ENCODE measurements at regions not wholly inside any gene's neighbourhood (a gene's known extent, or its start where the extent isn't known, plus 50 kb on each side); places are given as distances from the start of the nearest gene placed in this dataset.

DNA sequence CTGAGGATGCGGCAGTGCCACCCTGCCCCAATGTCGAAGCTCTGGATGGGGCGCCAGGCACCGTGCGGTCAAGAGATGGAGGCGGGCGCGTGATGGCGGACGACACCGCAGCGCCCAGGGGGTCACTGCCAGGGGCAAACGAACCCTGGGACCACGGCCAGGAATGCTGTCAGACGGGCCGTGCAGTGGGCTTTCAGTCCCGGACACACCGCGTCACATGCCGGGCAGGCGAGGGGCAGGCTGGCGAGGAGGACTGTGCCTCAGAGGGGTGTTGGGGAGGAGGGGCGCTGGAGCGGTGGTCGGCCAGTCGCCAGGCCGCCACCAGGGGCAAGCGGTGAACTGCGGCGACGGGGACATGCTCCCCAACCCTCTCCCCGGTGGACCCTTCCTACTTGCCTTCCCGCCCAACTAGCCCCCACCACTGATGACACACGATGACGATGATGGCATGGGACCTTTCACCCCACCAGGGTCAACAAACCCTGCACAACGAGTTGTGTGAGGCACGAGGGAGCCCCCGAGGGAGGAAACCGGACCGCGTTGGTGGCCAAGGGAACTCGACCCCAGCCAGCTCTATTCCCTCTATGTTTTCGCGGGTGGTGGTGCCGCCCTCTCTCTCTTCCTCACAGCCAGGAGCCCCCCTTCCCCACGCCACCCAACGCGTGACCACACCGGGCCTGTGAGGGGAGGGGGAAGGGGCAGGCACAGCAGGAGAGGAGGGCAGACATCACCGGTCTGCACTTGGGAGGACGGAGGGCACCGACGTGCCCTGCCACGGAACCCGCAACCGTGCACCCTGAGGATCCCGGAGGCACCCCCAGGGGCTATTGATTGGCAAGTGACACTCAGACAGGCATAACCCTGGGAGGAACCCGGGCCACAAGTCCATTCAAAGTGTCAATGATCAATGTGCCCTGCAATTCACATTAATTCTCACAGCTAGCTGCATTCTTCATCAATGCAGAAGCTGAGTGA lies 1960.9 kb upstream of the DEFB115 start:
- POLR2A ChIA-PET (ENCODE audit: unreplicated experiment), result no interaction called here
- TF ChIP-seq EZH2 (IDR thresholded peaks at IDR 0.05; ENCODE audit: low read length, unreplicated experiment) (no peak), EZH2phosphoT487 (IDR thresholded peaks at IDR 0.05; ENCODE audit: borderline replicate concordance, low read length) (no peak)
- TF ChIP-seq, protein P1, sequence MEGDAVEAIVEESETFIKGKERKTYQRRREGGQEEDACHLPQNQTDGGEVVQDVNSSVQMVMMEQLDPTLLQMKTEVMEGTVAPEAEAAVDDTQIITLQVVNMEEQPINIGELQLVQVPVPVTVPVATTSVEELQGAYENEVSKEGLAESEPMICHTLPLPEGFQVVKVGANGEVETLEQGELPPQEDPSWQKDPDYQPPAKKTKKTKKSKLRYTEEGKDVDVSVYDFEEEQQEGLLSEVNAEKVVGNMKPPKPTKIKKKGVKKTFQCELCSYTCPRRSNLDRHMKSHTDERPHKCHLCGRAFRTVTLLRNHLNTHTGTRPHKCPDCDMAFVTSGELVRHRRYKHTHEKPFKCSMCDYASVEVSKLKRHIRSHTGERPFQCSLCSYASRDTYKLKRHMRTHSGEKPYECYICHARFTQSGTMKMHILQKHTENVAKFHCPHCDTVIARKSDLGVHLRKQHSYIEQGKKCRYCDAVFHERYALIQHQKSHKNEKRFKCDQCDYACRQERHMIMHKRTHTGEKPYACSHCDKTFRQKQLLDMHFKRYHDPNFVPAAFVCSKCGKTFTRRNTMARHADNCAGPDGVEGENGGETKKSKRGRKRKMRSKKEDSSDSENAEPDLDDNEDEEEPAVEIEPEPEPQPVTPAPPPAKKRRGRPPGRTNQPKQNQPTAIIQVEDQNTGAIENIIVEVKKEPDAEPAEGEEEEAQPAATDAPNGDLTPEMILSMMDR (conservative IDR thresholded peaks at IDR 0.05; ENCODE audit: low read depth, low read length), result no peak

DNA sequence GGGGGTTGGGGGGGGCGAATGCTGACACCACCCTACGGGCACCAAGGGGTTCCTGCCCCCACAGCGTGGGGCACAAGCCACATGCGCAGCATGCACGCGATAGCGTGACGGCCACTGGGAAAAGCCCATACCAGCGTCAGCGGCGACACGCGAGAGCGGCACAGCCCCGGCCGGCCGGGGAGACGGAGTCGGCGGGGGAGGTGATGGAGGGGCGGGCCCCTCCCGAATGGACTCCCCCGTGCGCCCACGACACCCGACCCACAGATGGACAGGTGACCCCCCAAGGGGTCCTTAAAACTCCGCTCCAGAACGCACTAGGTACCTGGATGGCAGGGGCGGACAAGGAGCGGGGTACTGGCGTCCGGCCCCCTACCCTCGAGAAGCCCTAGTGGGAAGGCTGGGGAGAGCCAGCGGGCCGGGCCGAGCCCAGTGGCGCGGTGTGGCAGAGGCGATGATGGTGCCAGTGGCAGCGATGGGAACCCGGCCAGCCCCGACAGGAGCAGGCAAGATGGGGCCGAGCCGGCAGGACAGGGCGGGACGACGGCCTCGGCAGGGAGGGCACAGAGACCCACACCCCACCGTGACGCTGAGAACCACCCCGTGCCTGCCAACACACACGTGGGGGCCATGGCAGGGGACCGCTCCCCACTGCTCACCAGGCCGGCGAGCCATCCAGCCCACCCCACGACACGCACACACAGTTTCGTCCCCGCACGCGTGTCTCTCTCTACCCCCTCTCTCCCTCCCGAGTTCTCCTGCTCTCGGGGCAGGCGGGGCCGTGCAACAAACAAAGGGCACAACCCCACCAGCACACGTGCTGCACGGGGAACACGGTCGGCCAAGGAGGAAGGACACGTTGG lies 1959.8 kb upstream of the DEFB115 start:
- Histone ChIP-seq H3K79me2 (ENCODE audit: low read length) (no peaks in the 10 kb centered on the region), H3K4me2 (ENCODE audit: low read length) (no peak overlapping the region), H3K9me2 (replicated peaks; ENCODE audit: low read length) (no peaks in the 10 kb centered on the region), H3K4me1 (ENCODE audit: insufficient read depth, low read length) (no peaks in the 10 kb centered on the region), H3K4me3 (ENCODE audit: low read length) (no peak overlapping the region), H3K27me3 (ENCODE audit: low read length) (no peaks in the 10 kb centered on the region), H3K36me3 (ENCODE audit: low read depth, low read length) (no peaks in the 10 kb centered on the region), H3K9me3 (ENCODE audit: low read length) (peaks cover 11% of the 10 kb centered on the region; the same call in 1 of the 2 replicates), H2AFZ (ENCODE audit: low read length) (no peak overlapping the region), H3K27ac (ENCODE audit: low read length) (no peak overlapping the region), H3K9ac (ENCODE audit: low read length) (no peak overlapping the region), H3F3A (ENCODE audit: low read length, unreplicated experiment) (no peaks in the 10 kb centered on the region), H4K20me1 (ENCODE audit: low read length) (no peaks in the 10 kb centered on the region)
- POLR2A ChIA-PET (ENCODE audit: unreplicated experiment), result no interaction called here
- intact Hi-C loops (cut with micrococcal nuclease), result no loop called here
- ATAC-seq (no peak), DNase-seq (no peak)
- BruUV-seq (replicated peaks), result no TSS peak
- CTCF ChIA-PET, result no interaction called here
- TF ChIP-seq, protein P1 (conservative IDR thresholded peaks at IDR 0.05; ENCODE audit: low read depth, low read length), result no peak
- TF ChIP-seq EZH2 (IDR thresholded peaks at IDR 0.05; ENCODE audit: low read length, unreplicated experiment), result no peak
- no peak for TF ChIP-seq EZH2phosphoT487 (IDR thresholded peaks at IDR 0.05; ENCODE audit: borderline replicate concordance, low read length)

More for the DNA sequence above, 1960.9 kb upstream of the DEFB115 start:
- Histone ChIP-seq H3K4me2 (ENCODE audit: low read length) (no peak overlapping the region), H3F3A (ENCODE audit: low read length, unreplicated experiment) (no peaks in the 10 kb centered on the region), H3K27me3 (ENCODE audit: low read length) (no peaks in the 10 kb centered on the region), H3K4me3 (ENCODE audit: low read length) (no peak overlapping the region), H3K79me2 (ENCODE audit: low read length) (no peaks in the 10 kb centered on the region), H2AFZ (ENCODE audit: low read length) (no peak overlapping the region), H3K36me3 (ENCODE audit: low read depth, low read length) (no peaks in the 10 kb centered on the region), H3K9ac (ENCODE audit: low read length) (no peak overlapping the region), H3K27ac (ENCODE audit: low read length) (no peak overlapping the region), H3K9me2 (replicated peaks; ENCODE audit: low read length) (no peaks in the 10 kb centered on the region), H3K9me3 (ENCODE audit: low read length) (peaks cover 11% of the 10 kb centered on the region; the same call in 1 of the 2 replicates), H3K4me1 (ENCODE audit: insufficient read depth, low read length) (no peaks in the 10 kb centered on the region), H4K20me1 (ENCODE audit: low read length) (no peaks in the 10 kb centered on the region)
- BruUV-seq (replicated peaks), result no TSS peak
- ATAC-seq (no peak), DNase-seq (no peak)
- CTCF ChIA-PET, result no interaction called here
- intact Hi-C loops (cut with micrococcal nuclease), result no loop called here
